ENCODE measurements at regions not wholly inside any gene's neighbourhood (a gene's known extent, or its start where the extent isn't known, plus 50 kb on each side); places are given as distances from the start of the nearest gene placed in this dataset.

DNA sequence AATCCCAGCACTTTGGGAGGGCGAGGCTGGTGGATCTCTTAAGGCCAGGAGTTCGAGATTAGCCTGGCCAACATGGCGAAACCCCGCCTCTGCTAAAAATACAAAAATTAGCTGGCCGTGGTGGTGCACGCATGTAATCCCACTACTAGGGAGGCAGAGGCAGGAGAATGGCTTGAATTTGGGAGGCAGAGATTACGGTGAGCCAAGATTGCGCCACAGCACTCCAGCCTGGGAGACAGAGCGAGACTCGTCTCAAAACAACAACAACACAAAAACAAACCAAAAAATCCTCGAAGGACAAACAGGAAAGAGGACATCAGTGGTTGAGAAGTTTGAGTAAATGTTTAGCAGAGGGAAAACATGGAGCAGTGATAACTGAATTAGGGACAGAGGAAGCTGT is 52.3 kb upstream of the FAM3C start:
- TF ChIP-seq RARB (CRISPR knock-in tag; IDR thresholded peaks at IDR 0.05): no peak
- no peak for TF ChIP-seq MYC (IDR thresholded peaks at IDR 0.05; ENCODE audit: borderline replicate concordance, low read length)
- TF ChIP-seq FOSB (CRISPR knock-in tag; IDR thresholded peaks at IDR 0.05): no peak
- no peak for TF ChIP-seq CBX2 (IDR thresholded peaks at IDR 0.05; ENCODE audit: borderline replicate concordance, low read depth)
- TF ChIP-seq MAZ (IDR thresholded peaks at IDR 0.05; ENCODE audit: borderline replicate concordance, low read depth, low read length): no peak
- TF ChIP-seq, protein P1, sequence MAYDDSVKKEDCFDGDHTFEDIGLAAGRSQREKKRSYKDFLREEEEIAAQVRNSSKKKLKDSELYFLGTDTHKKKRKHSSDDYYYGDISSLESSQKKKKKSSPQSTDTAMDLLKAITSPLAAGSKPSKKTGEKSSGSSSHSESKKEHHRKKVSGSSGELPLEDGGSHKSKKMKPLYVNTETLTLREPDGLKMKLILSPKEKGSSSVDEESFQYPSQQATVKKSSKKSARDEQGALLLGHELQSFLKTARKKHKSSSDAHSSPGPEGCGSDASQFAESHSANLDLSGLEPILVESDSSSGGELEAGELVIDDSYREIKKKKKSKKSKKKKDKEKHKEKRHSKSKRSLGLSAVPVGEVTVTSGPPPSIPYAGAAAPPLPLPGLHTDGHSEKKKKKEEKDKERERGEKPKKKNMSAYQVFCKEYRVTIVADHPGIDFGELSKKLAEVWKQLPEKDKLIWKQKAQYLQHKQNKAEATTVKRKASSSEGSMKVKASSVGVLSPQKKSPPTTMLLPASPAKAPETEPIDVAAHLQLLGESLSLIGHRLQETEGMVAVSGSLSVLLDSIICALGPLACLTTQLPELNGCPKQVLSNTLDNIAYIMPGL (CRISPR knock-in tag; IDR thresholded peaks at IDR 0.05; ENCODE audit: borderline replicate concordance): no peak
- no peak for TF ChIP-seq HEYL (CRISPR knock-in tag; IDR thresholded peaks at IDR 0.05)
- TF ChIP-seq HDAC2 (IDR thresholded peaks at IDR 0.05): no peak
- TF ChIP-seq, protein P2, sequence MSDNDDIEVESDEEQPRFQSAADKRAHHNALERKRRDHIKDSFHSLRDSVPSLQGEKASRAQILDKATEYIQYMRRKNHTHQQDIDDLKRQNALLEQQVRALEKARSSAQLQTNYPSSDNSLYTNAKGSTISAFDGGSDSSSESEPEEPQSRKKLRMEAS (IDR thresholded peaks at IDR 0.05): no peak
- no peak for TF ChIP-seq NR3C1 (IDR thresholded peaks at IDR 0.05)
- TF ChIP-seq EHMT2 (IDR thresholded peaks at IDR 0.05; ENCODE audit: low read depth): no peak
- TF ChIP-seq TFCP2L1 (CRISPR knock-in tag; IDR thresholded peaks at IDR 0.05): no peak
- no peak for TF ChIP-seq ESRRA (IDR thresholded peaks at IDR 0.05; ENCODE audit: borderline replicate concordance, low read length)
- no peak for TF ChIP-seq SMC3 (IDR thresholded peaks at IDR 0.05)
- no peak for TF ChIP-seq FOXS1 (CRISPR knock-in tag; IDR thresholded peaks at IDR 0.05)
- TF ChIP-seq SREBF2 (IDR thresholded peaks at IDR 0.05): no peak
- TF ChIP-seq, protein P3, sequence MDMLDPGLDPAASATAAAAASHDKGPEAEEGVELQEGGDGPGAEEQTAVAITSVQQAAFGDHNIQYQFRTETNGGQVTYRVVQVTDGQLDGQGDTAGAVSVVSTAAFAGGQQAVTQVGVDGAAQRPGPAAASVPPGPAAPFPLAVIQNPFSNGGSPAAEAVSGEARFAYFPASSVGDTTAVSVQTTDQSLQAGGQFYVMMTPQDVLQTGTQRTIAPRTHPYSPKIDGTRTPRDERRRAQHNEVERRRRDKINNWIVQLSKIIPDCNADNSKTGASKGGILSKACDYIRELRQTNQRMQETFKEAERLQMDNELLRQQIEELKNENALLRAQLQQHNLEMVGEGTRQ (IDR thresholded peaks at IDR 0.05): no peak
- TF ChIP-seq, protein P4, sequence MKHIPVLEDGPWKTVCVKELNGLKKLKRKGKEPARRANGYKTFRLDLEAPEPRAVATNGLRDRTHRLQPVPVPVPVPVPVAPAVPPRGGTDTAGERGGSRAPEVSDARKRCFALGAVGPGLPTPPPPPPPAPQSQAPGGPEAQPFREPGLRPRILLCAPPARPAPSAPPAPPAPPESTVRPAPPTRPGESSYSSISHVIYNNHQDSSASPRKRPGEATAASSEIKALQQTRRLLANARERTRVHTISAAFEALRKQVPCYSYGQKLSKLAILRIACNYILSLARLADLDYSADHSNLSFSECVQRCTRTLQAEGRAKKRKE (CRISPR knock-in tag; IDR thresholded peaks at IDR 0.05; ENCODE audit: low read depth): no peak
- no peak for TF ChIP-seq POLR2AphosphoS2 (conservative IDR thresholded peaks at IDR 0.05; ENCODE audit: low read length)
- no peak for TF ChIP-seq HOXA7 (CRISPR knock-in tag; IDR thresholded peaks at IDR 0.05)
- Histone ChIP-seq H3K4me2 (no peak overlapping the region), H3K4me1 (no peaks in the 10 kb centered on the region), H3K9me3 (no peaks in the 10 kb centered on the region), H3K4me3 (no peak overlapping the region), H3K27ac (no peak overlapping the region)
- no peak for ATAC-seq
- 74% methylated on average over 11 of the region's 11 CpGs for WGBS (ENCODE audit: missing lambda C conversion rate)
- no peak for FAIRE-seq
- POLR2A ChIA-PET: no interaction called here
- CTCF ChIA-PET: interaction anchor here (1.2 kb wide), 1 partner anchor 82 kb away, joined by 4 read pairs; no protein-coding TSS in a partner anchor
- no peak for DNase-seq (ENCODE audit: low read depth in 1 of 2, low spot score in 1 of 2)

DNA sequence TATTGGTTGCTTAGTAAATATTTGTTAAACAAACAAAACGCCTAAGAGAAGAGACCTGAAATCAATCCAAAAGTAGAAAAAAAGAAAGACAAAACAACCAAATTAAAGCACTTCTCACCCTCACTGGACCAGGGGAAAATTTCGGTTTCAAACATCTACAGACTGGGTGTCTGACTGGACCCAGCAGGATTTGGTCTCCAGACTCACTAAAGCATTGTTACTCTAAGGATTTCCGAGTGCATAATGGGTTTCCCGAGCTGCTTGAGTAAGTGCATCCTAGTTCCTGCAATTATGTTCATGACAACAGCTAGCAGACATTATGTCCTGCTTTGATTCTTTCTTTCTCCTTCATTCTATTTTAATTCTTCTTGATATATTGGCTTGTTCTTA is 51.8 kb upstream of the FAM3C start:
- H3K9me3 ChIP-seq: no peaks in the 10 kb centered on the region
- H3K4me3 ChIP-seq: no peak overlapping the region
- ChIA-PET CTCF (no interaction called here), POLR2A (no interaction called here)
- DNase-seq (ENCODE audit: low read depth in 1 of 2, low spot score in 1 of 2): no peak
- no peak for FAIRE-seq
- 15% methylated on average over 4 of the region's 4 CpGs for WGBS (ENCODE audit: missing lambda C conversion rate)
- H3K4me2 ChIP-seq: no peak overlapping the region
- H3K27ac ChIP-seq: no peak overlapping the region
- TF ChIP-seq, protein P5, sequence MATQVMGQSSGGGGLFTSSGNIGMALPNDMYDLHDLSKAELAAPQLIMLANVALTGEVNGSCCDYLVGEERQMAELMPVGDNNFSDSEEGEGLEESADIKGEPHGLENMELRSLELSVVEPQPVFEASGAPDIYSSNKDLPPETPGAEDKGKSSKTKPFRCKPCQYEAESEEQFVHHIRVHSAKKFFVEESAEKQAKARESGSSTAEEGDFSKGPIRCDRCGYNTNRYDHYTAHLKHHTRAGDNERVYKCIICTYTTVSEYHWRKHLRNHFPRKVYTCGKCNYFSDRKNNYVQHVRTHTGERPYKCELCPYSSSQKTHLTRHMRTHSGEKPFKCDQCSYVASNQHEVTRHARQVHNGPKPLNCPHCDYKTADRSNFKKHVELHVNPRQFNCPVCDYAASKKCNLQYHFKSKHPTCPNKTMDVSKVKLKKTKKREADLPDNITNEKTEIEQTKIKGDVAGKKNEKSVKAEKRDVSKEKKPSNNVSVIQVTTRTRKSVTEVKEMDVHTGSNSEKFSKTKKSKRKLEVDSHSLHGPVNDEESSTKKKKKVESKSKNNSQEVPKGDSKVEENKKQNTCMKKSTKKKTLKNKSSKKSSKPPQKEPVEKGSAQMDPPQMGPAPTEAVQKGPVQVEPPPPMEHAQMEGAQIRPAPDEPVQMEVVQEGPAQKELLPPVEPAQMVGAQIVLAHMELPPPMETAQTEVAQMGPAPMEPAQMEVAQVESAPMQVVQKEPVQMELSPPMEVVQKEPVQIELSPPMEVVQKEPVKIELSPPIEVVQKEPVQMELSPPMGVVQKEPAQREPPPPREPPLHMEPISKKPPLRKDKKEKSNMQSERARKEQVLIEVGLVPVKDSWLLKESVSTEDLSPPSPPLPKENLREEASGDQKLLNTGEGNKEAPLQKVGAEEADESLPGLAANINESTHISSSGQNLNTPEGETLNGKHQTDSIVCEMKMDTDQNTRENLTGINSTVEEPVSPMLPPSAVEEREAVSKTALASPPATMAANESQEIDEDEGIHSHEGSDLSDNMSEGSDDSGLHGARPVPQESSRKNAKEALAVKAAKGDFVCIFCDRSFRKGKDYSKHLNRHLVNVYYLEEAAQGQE (IDR thresholded peaks at IDR 0.05): no peak
- TF ChIP-seq ZFP36 (IDR thresholded peaks at IDR 0.05; ENCODE audit: borderline replicate concordance, partially characterized antibody) (no peak), POLR2AphosphoS2 (conservative IDR thresholded peaks at IDR 0.05; ENCODE audit: low read length) (no peak), SREBF2 (IDR thresholded peaks at IDR 0.05) (no peak), TFCP2L1 (CRISPR knock-in tag; IDR thresholded peaks at IDR 0.05) (no peak), SMC3 (IDR thresholded peaks at IDR 0.05) (no peak), MAZ (IDR thresholded peaks at IDR 0.05; ENCODE audit: borderline replicate concordance, low read depth, low read length) (no peak), ZC3H11A (IDR thresholded peaks at IDR 0.05) (no peak), JUNB (IDR thresholded peaks at IDR 0.05) (no peak), ZNF302 (CRISPR knock-in tag; IDR thresholded peaks at IDR 0.05) (no peak), CHD4 (IDR thresholded peaks at IDR 0.05; ENCODE audit: borderline replicate concordance) (no peak), NFE2L2 (conservative IDR thresholded peaks at IDR 0.05; ENCODE audit: low read length) (no peak), ZSCAN20 (CRISPR knock-in tag; IDR thresholded peaks at IDR 0.05) (no peak)
- TF ChIP-seq, protein P6, sequence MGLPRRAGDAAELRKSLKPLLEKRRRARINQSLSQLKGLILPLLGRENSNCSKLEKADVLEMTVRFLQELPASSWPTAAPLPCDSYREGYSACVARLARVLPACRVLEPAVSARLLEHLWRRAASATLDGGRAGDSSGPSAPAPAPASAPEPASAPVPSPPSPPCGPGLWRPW (IDR thresholded peaks at IDR 0.05): no peak
- H3K4me1 ChIP-seq: no peaks in the 10 kb centered on the region
- ATAC-seq: no peak
